Stimulated activated CD8-positive, alpha-beta memory T cell treated with anti-CD3 and anti-CD28 coated beads, Interleukin-4, amount 100 ng/mL, for 1 hour (primary cell): ENCODE measurements at regions not wholly inside any gene's neighbourhood (a gene's known extent, or its start where the extent isn't known, plus 50 kb on each side); places are given as distances from the start of the nearest gene placed in this dataset.

Experiments used
- DNase-seq, 2 donors: peaks; one replicate each; pipeline ENCODE4 v3.0.0-alpha.2; 2020; ENCODE audit warnings: low read depth in 2 of 2, low spot score in 1 of 2

DNA sequence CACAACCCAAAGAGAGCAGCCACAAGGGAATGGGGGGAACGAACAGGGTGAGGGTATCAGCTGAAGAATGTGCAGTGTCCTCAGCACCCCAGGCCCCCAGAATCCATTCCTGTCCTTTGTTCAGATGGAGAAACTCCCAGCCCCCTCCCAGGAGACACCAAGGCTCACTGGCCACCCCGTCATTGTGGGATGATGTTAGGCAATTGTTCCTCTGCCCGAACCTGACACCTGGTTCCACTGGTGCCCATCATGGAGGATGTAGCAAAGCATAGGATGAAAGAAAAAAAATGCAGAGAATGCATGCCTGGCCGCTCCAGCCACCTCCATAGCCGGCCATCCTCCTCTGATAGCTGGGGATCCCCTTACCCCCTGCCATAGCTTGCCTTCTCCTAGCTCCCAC, 197.3 kb upstream of the TWIST2 start:
- DNase-seq = no peak

- DNase-seq = no peak
Measured at GRCh38 chr2:238651306-238652052, 196.4 kb upstream of the TWIST2 start.

DNA sequence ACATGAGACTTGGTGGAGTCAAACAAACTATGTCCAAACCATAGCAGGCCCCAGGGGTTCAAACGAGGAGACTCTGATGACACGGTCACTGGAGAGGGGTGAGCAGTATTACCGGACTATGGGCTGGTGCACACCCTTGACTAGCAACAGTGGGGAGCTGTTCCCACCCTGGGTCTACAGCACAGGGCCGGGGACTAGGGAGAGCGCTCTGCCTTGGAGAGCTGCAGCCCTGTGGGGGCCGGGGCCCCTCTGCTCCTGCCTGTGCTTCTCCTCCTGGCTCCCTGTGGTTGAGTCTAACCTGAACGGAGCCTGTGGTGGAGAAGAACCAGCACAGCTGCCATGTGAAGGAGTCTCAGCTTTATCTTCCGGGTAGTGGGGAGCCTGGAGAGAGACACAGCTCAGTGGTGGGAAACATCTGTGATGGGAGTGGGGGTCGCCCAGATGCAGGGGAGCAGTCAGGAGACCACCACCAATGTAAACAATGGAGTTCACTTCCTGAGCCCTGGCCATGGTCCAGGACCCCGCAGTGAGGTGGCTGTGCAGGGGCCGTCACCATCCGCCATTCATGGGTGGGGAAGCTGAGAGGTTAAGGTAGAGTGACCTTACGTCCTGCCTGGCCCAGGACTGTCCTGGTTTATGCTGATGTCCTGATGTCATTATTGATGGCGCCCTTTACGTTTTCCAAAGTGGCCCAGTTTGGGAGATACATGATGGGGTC, 195.7 kb upstream of the TWIST2 start:
- DNase-seq = no peak

DNA sequence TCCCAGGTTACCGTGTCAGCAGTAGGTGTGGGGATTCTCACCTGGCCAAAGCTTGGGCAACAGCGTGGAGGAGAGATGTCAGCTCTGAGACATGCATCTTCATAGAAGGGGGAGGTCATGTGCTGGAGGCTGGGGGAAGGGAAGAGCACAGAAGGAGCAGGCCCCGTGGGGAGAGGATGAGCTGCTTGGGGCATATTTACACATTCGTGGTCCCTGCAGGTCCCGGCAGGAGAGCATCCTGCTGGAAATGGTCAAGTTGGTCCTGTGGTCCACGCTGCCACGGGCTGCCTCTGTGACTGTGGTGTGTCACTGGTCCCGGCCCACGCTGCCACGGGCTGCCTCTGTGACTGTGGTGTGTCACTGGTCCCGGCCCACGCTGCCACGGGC, 195.1 kb upstream of the TWIST2 start:
- no peak for DNase-seq

- no peak for DNase-seq
Measured at GRCh38 chr2:238653431-238654109, 194.3 kb upstream of the TWIST2 start.

GRCh38 chr2:238654479-238655197, 193.2 kb upstream of the TWIST2 start:
- no peak for DNase-seq

DNA sequence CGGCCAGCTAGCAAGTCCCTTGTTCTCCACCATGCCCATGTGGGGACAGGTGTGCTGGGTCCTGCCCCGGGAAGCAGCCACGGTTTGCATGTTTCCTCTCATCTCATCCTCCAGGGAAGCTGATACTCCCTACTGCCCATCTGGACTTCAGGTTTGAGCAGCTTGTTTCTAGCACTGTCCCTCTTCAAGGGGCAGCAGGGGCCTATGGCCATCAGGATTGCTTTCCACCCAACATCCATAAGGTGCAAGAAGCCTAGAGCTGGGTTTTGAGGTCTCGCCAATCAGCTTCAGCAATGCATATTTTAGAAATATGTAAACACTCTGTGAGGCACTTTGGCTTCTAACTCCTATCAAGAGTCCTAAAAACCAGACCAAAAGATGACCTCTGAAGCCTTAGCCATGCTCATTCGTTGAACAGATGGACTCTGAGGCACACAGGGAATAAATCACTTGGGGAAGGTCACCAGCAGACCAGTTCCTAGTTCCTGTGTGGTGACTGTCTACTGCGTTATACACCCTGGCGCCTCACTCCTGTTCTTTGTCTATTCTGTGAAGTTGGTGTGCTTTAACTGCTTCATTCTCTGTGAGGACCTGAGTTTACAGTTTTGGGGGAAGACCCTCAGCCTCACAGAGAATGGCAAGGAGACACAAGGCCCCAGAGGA, 192.6 kb upstream of the TWIST2 start:
- no peak for DNase-seq

GRCh38 chr2:238655974-238656722, 191.7 kb upstream of the TWIST2 start:
- no peak for DNase-seq

GRCh38 chr2:238657132-238658053, 190.5 kb upstream of the TWIST2 start:
- DNase-seq = no peak

- DNase-seq = no peak
Measured at GRCh38 chr2:238658054-238658407, 189.9 kb upstream of the TWIST2 start.

DNA sequence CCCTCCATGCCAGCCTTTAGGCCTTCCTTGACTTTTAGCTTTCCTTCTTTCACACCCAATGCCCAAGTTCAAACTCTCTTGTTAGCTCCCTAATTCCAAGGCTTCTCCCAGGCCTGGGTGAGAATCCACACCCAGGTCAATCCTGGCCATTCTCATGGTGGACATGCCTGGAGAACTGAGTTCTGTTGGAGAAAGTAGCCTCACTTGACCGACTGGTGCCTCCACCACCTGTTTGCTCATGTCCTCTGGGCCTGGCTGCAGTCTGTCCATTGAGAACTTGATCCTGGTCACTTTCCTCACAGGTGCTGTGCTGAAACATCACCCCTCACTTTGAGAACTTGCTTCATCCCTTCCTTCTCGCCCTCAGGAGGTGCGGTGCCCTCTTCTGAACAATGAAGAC, 189.1 kb upstream of the TWIST2 start:
- no peak for DNase-seq

DNA sequence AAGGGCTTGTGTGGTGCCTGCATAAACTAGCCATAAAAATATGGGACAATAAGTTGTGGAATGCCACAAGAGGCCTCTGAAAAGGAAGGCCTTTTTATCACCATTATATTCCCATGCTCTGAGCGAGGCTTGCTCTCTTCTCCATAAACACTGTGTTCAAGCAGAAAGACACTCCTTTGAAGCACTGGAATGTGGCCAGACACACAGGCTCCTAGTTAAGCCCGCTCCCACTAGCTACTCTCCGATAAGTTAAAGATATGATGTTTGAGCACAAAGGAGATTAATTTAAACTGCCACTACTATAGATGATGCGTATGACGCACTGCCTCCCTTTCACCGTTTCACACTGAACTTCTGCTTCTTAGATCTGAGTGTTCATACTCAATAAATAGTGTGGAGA, 188.7 kb upstream of the TWIST2 start:
- no peak for DNase-seq

GRCh38 chr2:238663586-238663985, 184.3 kb upstream of the TWIST2 start:
- DNase-seq = no peak

GRCh38 chr2:238665919-238666318, 182.0 kb upstream of the TWIST2 start:
- no peak for DNase-seq

GRCh38 chr2:238666543-238666942, 181.3 kb upstream of the TWIST2 start:
- no peak for DNase-seq

GRCh38 chr2:238667008-238667407, 180.9 kb upstream of the TWIST2 start:
- no peak for DNase-seq

- DNase-seq = no peak
Measured at GRCh38 chr2:238667639-238668038, 180.2 kb upstream of the TWIST2 start.

GRCh38 chr2:238668426-238668825, 179.5 kb upstream of the TWIST2 start:
- DNase-seq = no peak

- DNase-seq = no peak
Measured at GRCh38 chr2:238669046-238669445, 178.8 kb upstream of the TWIST2 start.
